WTC11 (cell line): ENCODE measurements at regions not wholly inside any gene's neighbourhood (a gene's known extent, or its start where the extent isn't known, plus 50 kb on each side); places are given as distances from the start of the nearest gene placed in this dataset.
"Not testable (repeated sequence)": the region's sequence is repeated elsewhere in the genome, so short reads cannot be mapped to it uniquely, and the experiment has no call there.

Experiments
- ATAC-seq: fragments of 200-7000 bp; cut with Tn5 transposase; 2 replicates; pipeline ENCODE4 v1.10.0; 2021; ENCODE audit warnings: mild to moderate bottlenecking, moderate library complexity
- CTCF ChIA-PET: fragments of 300-600 bp; sonication (Branson Sonifier 250); formaldehyde crosslinking; loops from one replicate; lab custom pipeline; 2021; ENCODE audit warnings: antibody characterized with exemption; lab: Charles Lee
- POLR2A ChIA-PET: fragments of 350-600 bp; sonication (Branson Sonifier 250); formaldehyde crosslinking; loops from one replicate; lab custom pipeline; 2021; ENCODE audit warnings: antibody characterized with exemption; lab: Charles Lee
- DNase-seq: peaks from one replicate; pipeline ENCODE4 v3.0.0; 2021; ENCODE audit warnings: low spot score
- H3K27ac Mint-ChIP-seq: 2 replicates; pipeline ENCODE4 v1.8.0; 2021; ENCODE audit warnings: mixed read lengths
- H3K27me3 Mint-ChIP-seq: 2 replicates; pipeline ENCODE4 v1.8.0; 2021; ENCODE audit warnings: low read depth, mild to moderate bottlenecking, moderate library complexity, mixed read lengths
- H3K36me3 Mint-ChIP-seq: 2 replicates; pipeline ENCODE4 v1.8.0; 2021; ENCODE audit warnings: mixed read lengths
- H3K4me1 Mint-ChIP-seq: 2 replicates; pipeline ENCODE4 v1.8.0; 2022; ENCODE audit warnings: mixed read lengths
- H3K4me3 Mint-ChIP-seq: 2 replicates; pipeline ENCODE4 v1.8.0; 2021; ENCODE audit warnings: mild to moderate bottlenecking, moderate library complexity, mixed read lengths
- H3K9me3 Mint-ChIP-seq: 2 replicates; pipeline ENCODE4 v1.8.0; 2021; ENCODE audit warnings: mixed read lengths
- ATF2 ChIP-seq: sonication (generic); formaldehyde crosslinking; IDR thresholded peaks from 2 replicates; pipeline ENCODE4 v1.8.1; 2022; ENCODE audit warnings: low read depth, missing genetic modification reagents, borderline replicate concordance
- ATF3 ChIP-seq: sonication (generic); formaldehyde crosslinking; conservative IDR thresholded peaks from 2 replicates; pipeline ENCODE4 v1.8.1; 2022; ENCODE audit warnings: mild to moderate bottlenecking, missing genetic modification reagents
- ELF4 ChIP-seq: sonication (generic); formaldehyde crosslinking; IDR thresholded peaks from 2 replicates; pipeline ENCODE4 v1.8.1; 2022; ENCODE audit warnings: low read depth, mild to moderate bottlenecking, moderate library complexity, missing genetic modification reagents
- FOXK1 ChIP-seq: sonication (generic); formaldehyde crosslinking; IDR thresholded peaks from 2 replicates; pipeline ENCODE4 v1.8.0; 2022; ENCODE audit warnings: mild to moderate bottlenecking, moderate library complexity, missing genetic modification reagents
- GABPB1 ChIP-seq: sonication (generic); formaldehyde crosslinking; IDR thresholded peaks from 2 replicates; pipeline ENCODE4 v1.8.1; 2023; ENCODE audit warnings: mild to moderate bottlenecking, missing genetic modification reagents
- HMGA2 ChIP-seq: fragments of 250-450 bp; sonication (Bioruptor Pico); IDR thresholded peaks from 2 replicates; pipeline ENCODE4 v1.4.0; 2021; ENCODE audit warnings: mild to moderate bottlenecking, moderate library complexity
- IRF2 ChIP-seq: sonication (generic); formaldehyde crosslinking; IDR thresholded peaks from 2 replicates; pipeline ENCODE4 v1.8.0; 2022; ENCODE audit warnings: low read depth, missing genetic modification reagents, borderline replicate concordance
- JUN ChIP-seq: sonication (generic); formaldehyde crosslinking; IDR thresholded peaks from 2 replicates; pipeline ENCODE4 v1.8.0; 2023; ENCODE audit warnings: mild to moderate bottlenecking, missing genetic modification reagents
- KAT7 ChIP-seq: sonication (generic); formaldehyde crosslinking; IDR thresholded peaks from 2 replicates; pipeline ENCODE4 v1.8.1; 2023; ENCODE audit warnings: missing genetic modification reagents, mild to moderate bottlenecking, borderline replicate concordance
- OVOL2 ChIP-seq: fragments of 250-450 bp; sonication (Bioruptor Pico); IDR thresholded peaks from 2 replicates; pipeline ENCODE4 v1.9.0; 2021; ENCODE audit warnings: mild to moderate bottlenecking, borderline replicate concordance
- PRRX2 ChIP-seq: fragments of 250-450 bp; sonication (Bioruptor Pico); IDR thresholded peaks from 2 replicates; pipeline ENCODE4 v1.8.0; 2021; ENCODE audit warnings: mild to moderate bottlenecking
- SMAD3 ChIP-seq: sonication (generic); formaldehyde crosslinking; IDR thresholded peaks from 2 replicates; pipeline ENCODE4 v1.8.0; 2022; ENCODE audit warnings: missing genetic modification reagents, mild to moderate bottlenecking, borderline replicate concordance
- SP1 ChIP-seq: sonication (generic); formaldehyde crosslinking; conservative IDR thresholded peaks from 2 replicates; pipeline ENCODE4 v1.8.1; 2022; ENCODE audit warnings: missing genetic modification reagents
- STAT6 ChIP-seq: sonication (generic); formaldehyde crosslinking; conservative IDR thresholded peaks from 2 replicates; pipeline ENCODE4 v1.8.1; 2023; ENCODE audit warnings: mild to moderate bottlenecking, low read depth, missing genetic modification reagents, moderate library complexity
- TEAD1 ChIP-seq: sonication (generic); formaldehyde crosslinking; IDR thresholded peaks from 2 replicates; pipeline ENCODE4 v1.8.0; 2022; ENCODE audit warnings: mild to moderate bottlenecking, missing genetic modification reagents
- ZBTB21 ChIP-seq: sonication (generic); formaldehyde crosslinking; IDR thresholded peaks from 2 replicates; pipeline ENCODE4 v1.8.1; 2023; ENCODE audit warnings: mild to moderate bottlenecking, missing genetic modification reagents, borderline replicate concordance
- ZMAT4 ChIP-seq: fragments of 250-450 bp; sonication (Bioruptor Pico); IDR thresholded peaks from 2 replicates; pipeline ENCODE4 v1.9.0; 2021; ENCODE audit warnings: mild to moderate bottlenecking
- ZNF138 ChIP-seq: sonication (generic); formaldehyde crosslinking; conservative IDR thresholded peaks from 2 replicates; pipeline ENCODE4 v1.8.1; 2022; ENCODE audit warnings: mild to moderate bottlenecking, moderate library complexity, missing genetic modification reagents
- ZNF317 ChIP-seq: sonication (generic); formaldehyde crosslinking; IDR thresholded peaks from 2 replicates; pipeline ENCODE4 v1.8.1; 2023; ENCODE audit warnings: low read depth, mild to moderate bottlenecking, moderate library complexity, missing genetic modification reagents, borderline replicate concordance
- TF ChIP-seq, protein P1 (sequence below): sonication (generic); formaldehyde crosslinking; IDR thresholded peaks from 2 replicates; pipeline ENCODE4 v1.8.1; 2023; ENCODE audit warnings: mild to moderate bottlenecking, missing genetic modification reagents, moderate library complexity
- TF ChIP-seq, protein P2 (sequence below): sonication (generic); formaldehyde crosslinking; IDR thresholded peaks from 2 replicates; pipeline ENCODE4 v1.8.0; 2022; ENCODE audit warnings: mild to moderate bottlenecking, missing genetic modification reagents
- TF ChIP-seq, protein P3 (sequence below): sonication (generic); formaldehyde crosslinking; IDR thresholded peaks from 2 replicates; pipeline ENCODE4 v1.8.0; 2022; ENCODE audit warnings: mild to moderate bottlenecking, missing genetic modification reagents
- TF ChIP-seq, protein P4 (sequence below): sonication (generic); formaldehyde crosslinking; IDR thresholded peaks from 2 replicates; pipeline ENCODE4 v1.8.0; 2023; ENCODE audit warnings: missing genetic modification reagents

GRCh38 chr2:8380566-8380965, 301.3 kb upstream of the ID2 start (continued):
- TF ChIP-seq PRRX2 (CRISPR knock-in tag) (no peak), STAT6 (CRISPR knock-in tag) (no peak), ZBTB21 (no peak), JUN (CRISPR knock-in tag) (no peak), ELF4 (CRISPR knock-in tag) (no peak)
- TF ChIP-seq, protein P1, sequence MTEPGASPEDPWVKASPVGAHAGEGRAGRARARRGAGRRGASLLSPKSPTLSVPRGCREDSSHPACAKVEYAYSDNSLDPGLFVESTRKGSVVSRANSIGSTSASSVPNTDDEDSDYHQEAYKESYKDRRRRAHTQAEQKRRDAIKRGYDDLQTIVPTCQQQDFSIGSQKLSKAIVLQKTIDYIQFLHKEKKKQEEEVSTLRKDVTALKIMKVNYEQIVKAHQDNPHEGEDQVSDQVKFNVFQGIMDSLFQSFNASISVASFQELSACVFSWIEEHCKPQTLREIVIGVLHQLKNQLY (CRISPR knock-in tag) = no peak

- POLR2A ChIA-PET = no interaction called here
- peaks cover 31% of the 10 kb centered on the region for H3K4me1 Mint-ChIP-seq
- H3K27ac Mint-ChIP-seq = no peak overlapping the region
- ATAC-seq (no peak), DNase-seq (no peak)
- no peaks in the 10 kb centered on the region for H3K36me3 Mint-ChIP-seq
- CTCF ChIA-PET = no interaction called here
- TF ChIP-seq ZMAT4 = no peak
- TF ChIP-seq PRRX2 (CRISPR knock-in tag) = no peak
- TF ChIP-seq ZNF138 (CRISPR knock-in tag) = no peak
- no peak for TF ChIP-seq GABPB1
- TF ChIP-seq HMGA2 = no peak
- TF ChIP-seq, protein P2, sequence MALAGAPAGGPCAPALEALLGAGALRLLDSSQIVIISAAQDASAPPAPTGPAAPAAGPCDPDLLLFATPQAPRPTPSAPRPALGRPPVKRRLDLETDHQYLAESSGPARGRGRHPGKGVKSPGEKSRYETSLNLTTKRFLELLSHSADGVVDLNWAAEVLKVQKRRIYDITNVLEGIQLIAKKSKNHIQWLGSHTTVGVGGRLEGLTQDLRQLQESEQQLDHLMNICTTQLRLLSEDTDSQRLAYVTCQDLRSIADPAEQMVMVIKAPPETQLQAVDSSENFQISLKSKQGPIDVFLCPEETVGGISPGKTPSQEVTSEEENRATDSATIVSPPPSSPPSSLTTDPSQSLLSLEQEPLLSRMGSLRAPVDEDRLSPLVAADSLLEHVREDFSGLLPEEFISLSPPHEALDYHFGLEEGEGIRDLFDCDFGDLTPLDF (CRISPR knock-in tag) = no peak
- no peak for TF ChIP-seq FOXK1 (CRISPR knock-in tag)
- TF ChIP-seq TEAD1 = no peak
- TF ChIP-seq SMAD3 (CRISPR knock-in tag) = no peak
- TF ChIP-seq IRF2 (CRISPR knock-in tag) = no peak
- no peak for TF ChIP-seq ATF2 (CRISPR knock-in tag)
- no peak for TF ChIP-seq SP1 (CRISPR knock-in tag)
- no peak for TF ChIP-seq OVOL2 (CRISPR knock-in tag)
- TF ChIP-seq KAT7 (CRISPR knock-in tag) = no peak
- TF ChIP-seq, protein P3, sequence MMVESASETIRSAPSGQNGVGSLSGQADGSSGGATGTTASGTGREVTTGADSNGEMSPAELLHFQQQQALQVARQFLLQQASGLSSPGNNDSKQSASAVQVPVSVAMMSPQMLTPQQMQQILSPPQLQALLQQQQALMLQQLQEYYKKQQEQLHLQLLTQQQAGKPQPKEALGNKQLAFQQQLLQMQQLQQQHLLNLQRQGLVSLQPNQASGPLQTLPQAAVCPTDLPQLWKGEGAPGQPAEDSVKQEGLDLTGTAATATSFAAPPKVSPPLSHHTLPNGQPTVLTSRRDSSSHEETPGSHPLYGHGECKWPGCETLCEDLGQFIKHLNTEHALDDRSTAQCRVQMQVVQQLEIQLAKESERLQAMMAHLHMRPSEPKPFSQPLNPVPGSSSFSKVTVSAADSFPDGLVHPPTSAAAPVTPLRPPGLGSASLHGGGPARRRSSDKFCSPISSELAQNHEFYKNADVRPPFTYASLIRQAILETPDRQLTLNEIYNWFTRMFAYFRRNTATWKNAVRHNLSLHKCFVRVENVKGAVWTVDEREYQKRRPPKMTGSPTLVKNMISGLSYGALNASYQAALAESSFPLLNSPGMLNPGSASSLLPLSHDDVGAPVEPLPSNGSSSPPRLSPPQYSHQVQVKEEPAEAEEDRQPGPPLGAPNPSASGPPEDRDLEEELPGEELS (CRISPR knock-in tag) = no peak
- TF ChIP-seq, protein P4, sequence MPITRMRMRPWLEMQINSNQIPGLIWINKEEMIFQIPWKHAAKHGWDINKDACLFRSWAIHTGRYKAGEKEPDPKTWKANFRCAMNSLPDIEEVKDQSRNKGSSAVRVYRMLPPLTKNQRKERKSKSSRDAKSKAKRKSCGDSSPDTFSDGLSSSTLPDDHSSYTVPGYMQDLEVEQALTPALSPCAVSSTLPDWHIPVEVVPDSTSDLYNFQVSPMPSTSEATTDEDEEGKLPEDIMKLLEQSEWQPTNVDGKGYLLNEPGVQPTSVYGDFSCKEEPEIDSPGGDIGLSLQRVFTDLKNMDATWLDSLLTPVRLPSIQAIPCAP (CRISPR knock-in tag) = no peak
- TF ChIP-seq ZNF317 = no peak
- no peak for TF ChIP-seq ATF3 (CRISPR knock-in tag)
- TF ChIP-seq, all 79 proteins: peak for 0
- H3K9me3 Mint-ChIP-seq = 0 out of 2 replicates have a peak, but pooled peaks cover 6% of the 10 kb centered on the region
- no peak overlapping the region for H3K4me3 Mint-ChIP-seq
- no peaks in the 10 kb centered on the region for H3K27me3 Mint-ChIP-seq
Observed at GRCh38 chr2:8382485-8382884, 299.4 kb upstream of the ID2 start.

- H3K9me3 Mint-ChIP-seq, ATAC-seq, H3K4me3 Mint-ChIP-seq, DNase-seq, POLR2A ChIA-PET, H3K36me3 Mint-ChIP-seq, H3K27ac Mint-ChIP-seq, H3K27me3 Mint-ChIP-seq: not testable (repeated sequence)
- H3K4me1 Mint-ChIP-seq = peaks cover 32% of the 10 kb centered on the region
- CTCF ChIA-PET = interaction anchor here (0.8 kb wide), 1 partner anchor 435 kb away, joined by 5 read pairs; no protein-coding TSS in a partner anchor
Observed at GRCh38 chr2:8386748-8387147, 295.1 kb upstream of the ID2 start.
